HCEC 1CT (cell line): ENCODE measurements at regions not wholly inside any gene's neighbourhood (a gene's known extent, or its start where the extent isn't known, plus 50 kb on each side); places are given as distances from the start of the nearest gene placed in this dataset.

ENCODE experiments used
- DNase-seq: peaks from one replicate; pipeline ENCODE4 v3.0.0-alpha.2; 2017

- DNase-seq: no peak
Measured at GRCh38 chr14:53601409-53601808, 355.2 kb downstream of the BMP4 start.

DNA sequence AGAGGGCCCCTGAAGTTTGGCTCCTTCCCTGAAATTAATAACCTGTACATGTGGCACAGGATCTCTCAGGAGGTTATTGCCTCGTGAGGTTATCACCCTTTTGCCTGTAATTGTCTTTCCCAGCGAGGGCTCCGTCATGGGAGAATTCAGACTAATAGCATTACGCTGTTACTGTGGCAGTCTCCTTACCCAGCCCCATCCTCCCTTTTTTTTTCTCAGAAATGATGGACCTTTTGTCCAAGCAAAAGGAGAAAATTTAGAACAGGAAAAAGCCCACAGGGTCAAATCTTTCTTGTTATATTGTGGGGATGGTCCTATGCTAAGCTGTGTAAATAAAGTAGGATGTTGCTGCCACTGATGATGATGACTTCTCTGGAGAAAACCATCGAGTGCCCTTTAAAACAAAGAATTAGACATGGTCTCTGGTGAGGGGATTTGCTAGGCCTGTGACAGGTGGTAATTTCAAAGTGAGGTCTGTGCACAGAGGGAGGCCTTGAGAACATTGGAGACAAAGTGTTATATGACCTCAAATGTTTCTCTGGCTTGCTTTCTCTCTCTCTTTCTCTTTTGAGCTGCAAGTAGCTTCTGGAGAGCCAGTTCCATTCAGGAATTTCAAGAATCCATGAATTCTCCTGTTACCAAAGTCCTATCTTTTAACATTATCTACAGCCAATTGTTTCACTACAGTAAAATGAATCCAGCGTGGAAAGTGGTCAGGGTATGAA is 357.2 kb downstream of the BMP4 start:
- no peak for DNase-seq

DNA sequence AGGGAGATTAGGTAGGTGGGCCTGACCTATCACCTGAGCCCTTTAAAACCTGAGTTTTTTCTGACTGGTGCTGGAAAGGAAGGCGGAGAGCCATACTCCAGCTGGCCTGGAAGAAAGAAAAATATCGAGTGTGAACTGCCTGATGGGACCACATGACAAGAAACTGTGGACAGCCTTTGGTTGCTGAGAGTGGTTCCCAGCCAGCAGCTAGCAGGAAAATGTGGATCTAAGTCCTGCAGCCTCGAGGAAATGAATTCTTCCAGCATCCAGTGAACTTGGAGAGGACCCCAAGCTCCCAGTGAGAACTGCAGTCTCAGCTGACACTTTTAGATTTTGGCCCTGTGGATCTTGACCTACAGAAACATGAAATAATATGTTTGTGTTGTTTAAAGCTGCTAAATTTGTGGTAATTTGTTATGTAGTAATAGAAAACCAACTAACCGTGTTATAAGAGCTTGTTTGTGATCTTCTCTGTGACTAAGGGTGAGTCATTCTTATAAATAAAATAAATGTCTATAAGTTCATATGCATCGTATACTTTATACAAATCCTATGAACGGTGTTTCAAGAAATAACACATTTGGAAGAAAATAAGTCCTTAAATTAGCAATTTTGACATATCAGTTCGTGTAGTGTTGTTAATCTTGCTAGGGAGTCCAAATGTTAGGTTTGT is 359.6 kb downstream of the BMP4 start:
- peak; percentile 36 for DNase-seq

- no peak for DNase-seq
Measured at GRCh38 chr14:53591816-53592215, 364.8 kb downstream of the BMP4 start.

DNA sequence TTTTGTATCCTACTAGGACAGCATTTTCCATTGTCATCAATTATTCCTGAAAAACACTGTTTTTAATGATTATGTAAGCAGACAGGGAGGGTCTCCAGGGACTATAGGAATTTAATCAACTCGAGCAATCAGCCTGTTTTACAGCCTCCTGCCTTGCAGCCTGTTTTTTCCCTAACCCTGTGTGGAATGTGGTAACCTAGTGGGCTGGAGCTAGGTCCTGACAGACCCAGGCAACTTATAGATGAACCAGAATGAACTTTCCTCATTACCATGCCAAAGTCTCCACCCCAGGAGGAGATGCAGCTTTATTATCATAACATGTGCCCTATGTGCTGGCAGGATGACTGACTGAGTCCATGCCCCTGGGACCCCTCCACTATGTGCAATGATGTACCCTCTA is 375.1 kb downstream of the BMP4 start:
- no peak for DNase-seq

- DNase-seq: no peak
Measured at GRCh38 chr14:53571641-53572328, 384.8 kb downstream of the BMP4 start.

DNA sequence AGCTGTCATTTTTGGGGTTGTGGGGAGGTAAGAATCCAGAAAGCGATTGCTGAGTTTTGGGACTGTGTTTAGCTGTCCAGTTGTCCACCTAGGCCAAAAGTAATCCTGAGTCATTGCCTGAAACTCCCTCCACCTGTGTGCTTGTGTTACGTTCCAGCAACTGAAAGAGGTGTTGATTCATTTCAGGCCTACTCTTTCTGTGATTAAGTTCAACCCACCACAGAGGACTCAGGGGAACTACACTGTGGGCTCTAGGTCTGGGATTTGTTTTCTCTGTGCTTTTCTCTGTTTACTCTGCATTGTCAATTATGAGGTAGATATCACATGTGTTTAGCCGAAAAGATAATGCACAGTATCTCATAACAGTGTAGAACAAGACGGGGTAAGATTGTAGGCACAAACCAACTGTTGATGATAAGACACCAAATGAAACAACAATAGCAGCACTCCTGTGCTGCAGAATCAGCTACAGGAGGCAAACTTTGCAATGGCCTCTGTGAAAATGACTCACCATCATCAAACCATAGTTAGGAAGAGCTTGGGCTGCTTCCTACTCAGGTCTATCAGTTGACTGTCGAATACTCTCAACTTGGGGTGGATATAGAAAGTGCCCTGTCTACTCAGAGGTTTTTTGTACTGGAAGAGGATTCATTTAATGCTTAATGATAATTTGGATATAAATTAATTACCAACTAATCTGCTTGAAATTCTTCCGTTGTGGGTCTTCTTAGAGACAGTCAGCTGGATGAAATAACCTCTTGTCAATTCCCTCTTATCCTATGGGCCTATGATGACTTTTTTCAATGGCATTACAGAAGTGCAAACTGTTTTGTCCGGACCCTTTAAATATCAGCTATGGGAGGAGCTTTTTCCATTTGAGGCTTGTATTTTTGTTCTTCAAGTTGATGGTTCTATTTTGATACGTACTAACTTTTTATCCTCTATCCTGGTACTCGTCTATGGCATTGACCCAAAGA is 385.9 kb downstream of the BMP4 start:
- no peak for DNase-seq

DNA sequence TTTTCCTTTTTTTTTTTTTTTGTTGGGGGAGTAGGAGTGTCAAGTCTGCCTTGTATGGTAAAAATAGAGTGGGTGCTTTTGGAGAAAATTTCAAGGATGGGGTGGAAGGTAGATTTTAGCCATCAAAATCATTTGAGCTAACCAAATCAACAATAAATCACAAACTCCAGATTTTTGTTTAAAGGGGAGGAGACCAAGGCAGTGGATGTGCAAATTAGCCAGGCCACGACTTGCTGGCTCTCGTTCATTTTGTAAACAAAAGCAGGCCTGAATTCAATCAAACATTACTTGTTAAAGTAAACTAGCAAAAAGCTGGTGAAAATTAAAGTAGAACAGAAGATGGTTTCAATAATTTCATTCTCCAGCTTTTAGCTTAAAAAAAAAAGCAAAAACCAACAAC is 387.2 kb downstream of the BMP4 start:
- no peak for DNase-seq

- no peak for DNase-seq
Measured at GRCh38 chr14:53567236-53567780, 389.3 kb downstream of the BMP4 start.

GRCh38 chr14:53564870-53565269 is 391.8 kb downstream of the BMP4 start:
- no peak for DNase-seq

GRCh38 chr14:53563628-53564027 is 393.0 kb downstream of the BMP4 start:
- no peak for DNase-seq

DNA sequence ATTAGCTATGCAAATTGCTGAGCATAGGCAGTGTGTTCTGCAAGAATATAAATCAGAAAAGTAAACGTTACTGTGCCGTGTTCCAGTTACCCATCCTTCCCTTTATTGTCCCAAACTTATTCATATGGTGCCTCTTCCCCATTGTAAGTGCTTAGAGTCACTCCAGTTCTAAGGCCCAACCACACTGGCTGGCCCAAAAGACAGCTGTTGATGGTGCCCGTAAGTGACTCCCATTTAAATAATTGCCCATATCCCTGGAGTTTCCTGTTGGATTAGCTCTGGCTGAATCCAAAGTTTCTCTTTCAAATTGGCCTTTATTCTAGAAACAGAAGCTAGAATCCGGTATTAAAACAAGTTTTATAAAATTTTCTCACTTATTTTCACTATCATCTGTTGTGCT is 400.1 kb upstream of the DDHD1 start:
- no peak for DNase-seq

DNA sequence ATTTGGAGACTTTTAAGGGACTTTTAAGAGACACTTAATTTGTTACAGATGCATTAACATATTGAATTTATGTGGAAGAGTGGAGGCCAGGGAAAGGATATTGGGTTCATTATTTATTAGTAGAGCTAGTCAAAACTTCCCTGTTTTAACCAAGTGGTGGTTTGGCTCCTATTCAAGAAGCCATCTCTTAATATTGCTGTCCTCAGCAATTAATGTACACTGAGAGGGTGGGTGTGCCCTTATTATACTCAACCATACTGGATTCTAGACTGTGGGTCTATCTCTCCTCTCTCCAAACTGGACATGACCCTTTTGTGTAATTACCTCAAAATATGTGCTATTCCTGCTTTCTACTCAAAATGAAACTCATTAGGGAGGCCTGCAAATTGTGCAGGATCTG is 398.7 kb upstream of the DDHD1 start:
- no peak for DNase-seq

DNA sequence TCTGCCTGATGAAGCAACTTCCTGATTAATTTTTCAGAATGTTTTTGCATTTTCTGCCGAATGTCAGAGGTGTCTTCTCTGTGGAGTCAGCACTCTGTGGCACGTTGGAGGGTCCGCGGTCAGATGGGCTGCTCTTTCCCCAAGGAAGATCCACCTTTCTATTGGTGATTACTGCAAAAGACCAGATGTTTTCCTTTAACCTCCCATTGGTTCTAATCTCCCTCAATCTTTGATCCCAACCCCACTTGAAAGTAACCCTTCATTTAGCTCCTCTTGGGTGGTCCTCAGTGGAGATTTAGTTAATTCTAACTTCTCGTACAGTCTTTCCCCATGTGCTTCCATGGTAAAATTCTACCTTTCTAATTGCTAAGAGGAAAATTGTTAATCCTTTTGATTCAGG is 397.7 kb upstream of the DDHD1 start:
- no peak for DNase-seq

DNA sequence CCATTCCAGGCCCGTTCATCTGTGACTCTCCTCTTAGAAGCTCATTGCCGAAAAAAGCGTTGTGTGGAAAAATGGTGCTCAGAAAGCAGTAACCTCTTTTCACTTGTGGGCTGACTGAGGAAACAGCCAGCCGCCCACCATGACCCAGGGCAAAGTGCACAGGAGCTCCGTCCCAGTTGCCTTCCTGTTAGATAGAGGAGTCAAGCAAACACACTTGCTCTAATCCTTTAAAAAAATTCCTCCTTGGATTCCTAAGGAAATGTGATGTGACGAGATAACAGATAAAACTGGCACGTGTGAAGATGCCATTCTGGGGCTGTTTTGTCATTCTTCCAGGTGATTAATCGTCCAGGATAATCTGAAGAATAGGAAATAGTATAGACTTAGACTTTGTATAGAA is 396.8 kb upstream of the DDHD1 start:
- DNase-seq: no peak

DNA sequence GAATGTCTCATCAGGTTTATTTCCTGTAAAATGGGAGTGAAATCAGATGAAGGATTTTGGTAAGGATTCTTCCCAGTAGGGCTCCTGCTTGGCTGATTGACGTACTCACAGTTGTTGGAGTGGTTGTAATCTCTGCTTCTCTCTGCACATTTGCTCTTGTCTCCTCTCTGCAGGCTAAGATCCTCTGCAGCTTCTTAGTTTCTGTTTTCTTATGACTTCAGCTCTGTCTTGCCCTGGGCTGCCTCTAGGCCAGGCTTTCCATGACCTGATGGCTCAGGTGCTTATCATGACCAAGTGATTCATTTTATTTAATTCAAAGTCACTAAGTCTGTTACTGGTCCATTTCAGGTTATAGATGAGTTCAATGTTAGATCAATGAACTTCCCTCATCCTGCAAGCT is 394.5 kb upstream of the DDHD1 start:
- no peak for DNase-seq

DNA sequence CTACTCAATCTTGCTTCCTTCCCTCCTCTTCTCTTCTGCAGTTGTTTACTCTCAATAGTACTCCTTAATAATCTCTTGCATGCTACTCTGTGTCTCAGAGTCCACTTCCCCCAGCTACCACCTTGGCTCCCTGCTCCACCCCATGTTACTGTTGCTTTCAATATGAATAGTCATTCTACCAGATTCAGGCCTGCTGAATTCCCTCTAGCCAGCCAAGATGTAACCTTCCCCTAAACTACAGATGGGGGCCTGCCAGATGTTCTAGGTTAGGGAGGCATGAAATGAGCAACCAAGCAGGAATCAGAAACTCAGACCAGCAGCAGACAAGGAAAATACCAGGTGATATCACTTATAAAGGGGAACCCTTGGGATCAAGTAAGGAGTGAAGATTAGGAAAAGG is 392.1 kb upstream of the DDHD1 start:
- no peak for DNase-seq

DNA sequence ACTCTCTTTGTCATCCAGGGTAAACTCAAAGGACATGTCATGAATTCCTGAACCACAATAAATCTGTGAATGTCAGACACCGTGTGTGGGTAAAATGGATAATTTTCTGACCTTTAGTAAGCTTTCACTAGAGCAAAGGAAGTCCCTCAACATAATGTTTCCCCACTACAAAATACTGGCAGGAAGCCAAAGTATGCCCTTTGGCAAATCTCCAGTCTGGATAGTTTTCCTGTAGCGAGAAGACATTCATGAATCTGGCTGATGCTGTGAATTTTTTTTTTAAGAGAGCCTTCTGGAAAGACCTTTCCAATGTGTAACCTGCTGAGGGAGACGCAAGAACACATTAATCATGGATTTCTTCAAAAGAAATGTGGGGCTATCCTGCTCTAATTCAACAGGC is 389.6 kb upstream of the DDHD1 start:
- DNase-seq: no peak

GRCh38 chr14:53541411-53541810 is 388.3 kb upstream of the DDHD1 start:
- no peak for DNase-seq

DNA sequence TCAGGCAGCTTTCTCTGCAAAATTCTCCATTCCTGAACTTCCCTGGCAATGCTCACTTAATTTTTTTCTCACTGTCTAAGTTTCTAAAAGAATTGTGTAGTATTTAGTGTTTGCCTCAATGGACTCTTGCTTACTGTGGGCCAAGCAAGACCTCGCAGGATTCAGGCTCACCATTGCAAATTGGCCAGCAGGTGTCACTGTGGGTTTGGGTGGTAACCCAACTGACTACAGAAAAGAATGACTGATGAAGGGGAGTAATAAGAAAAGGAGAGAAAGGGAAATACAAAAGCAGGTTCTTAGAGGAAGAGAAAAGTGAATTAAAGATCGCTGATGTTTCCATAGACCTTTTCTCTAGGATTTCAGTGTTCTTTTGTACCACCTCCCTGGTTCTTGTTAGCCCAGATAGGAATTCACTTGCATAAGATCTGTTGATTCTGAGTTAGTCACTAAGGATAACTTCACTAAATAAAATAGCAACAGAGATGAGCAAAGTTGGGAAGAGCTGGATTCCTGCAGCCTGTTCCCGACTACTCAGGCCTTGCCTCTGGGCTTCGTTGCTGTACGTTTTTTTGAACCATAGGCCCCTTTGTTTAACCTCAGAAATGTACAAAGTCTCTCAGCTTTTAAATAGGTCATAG is 386.5 kb upstream of the DDHD1 start:
- peak; percentile 50 for DNase-seq

- DNase-seq: no peak
Measured at GRCh38 chr14:53538316-53538881, 385.3 kb upstream of the DDHD1 start.
